Stimulated activated CD4-positive, alpha-beta T cell treated with anti-CD3 and anti-CD28 coated beads, Interleukin-2, amount 100 ng/mL, for 48 hours (primary cell): ENCODE measurements at regions not wholly inside any gene's neighbourhood (a gene's known extent, or its start where the extent isn't known, plus 50 kb on each side); places are given as distances from the start of the nearest gene placed in this dataset.
A peak's percentile ranks its signal among the peaks of the same experiment; 100 is the strongest.

Source experiments
- DNase-seq, 2 donors: peaks; one replicate each; pipeline ENCODE4 v3.0.0-alpha.2; 2020

DNA sequence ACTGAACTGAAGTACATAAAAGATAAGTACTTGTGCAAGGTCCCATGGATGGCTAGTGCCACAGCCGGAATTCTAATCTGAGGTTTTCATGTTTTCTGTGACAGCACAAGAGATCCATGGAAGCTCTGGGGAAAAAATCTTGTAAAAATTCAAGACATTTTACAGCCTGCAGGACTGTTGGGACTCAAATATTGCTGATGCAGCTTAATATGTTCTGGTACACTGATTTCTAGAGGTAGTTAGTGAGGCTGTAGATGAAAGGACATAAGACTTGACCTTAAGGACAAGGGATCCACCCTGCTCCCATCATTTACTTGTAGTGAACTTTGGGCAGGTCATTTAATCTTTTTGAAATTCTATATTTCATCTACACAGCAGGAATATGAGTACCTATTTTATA is 390.4 kb downstream of the TLE4 start:
- no peak for DNase-seq

DNA sequence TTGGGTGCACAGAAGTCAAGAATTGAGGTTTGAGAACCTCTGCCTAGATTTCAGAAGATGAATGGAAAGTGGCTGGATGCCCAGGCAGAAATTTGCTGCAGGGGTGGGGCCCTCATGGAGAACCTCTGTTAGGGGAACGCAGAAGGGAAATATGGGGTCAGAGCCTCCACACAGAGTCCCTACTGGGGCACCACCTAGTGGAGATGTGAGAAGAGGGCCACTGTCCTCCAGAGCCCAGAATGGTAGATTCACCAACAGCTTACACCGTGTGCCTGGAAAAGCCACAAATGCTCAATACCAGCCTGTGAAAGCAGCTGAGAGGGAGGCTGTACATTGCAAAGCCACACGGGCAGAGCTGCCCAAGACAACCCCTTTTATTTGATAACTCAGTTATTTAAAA is 383.5 kb downstream of the TLE4 start:
- DNase-seq: peak in 1 of 2 donors; percentile 2

DNA sequence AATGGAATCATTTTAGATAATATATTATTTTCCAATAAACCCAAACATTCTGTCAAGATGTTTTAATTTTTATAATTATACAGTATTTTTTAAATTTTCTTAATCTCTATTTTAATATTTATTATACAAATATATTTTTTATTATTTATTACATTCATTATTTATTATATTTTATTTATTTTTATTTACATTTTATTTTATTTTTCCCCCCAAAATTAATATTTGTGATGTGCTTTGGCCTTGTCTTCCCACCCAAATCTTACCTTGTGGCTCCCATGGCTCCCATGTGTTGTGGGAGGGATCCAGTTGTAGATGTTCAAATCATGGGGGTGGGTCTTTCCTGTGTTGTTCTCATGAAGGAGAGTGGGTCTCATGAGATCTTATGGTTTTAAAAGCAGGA is 382.1 kb downstream of the TLE4 start:
- DNase-seq: no peak

DNA sequence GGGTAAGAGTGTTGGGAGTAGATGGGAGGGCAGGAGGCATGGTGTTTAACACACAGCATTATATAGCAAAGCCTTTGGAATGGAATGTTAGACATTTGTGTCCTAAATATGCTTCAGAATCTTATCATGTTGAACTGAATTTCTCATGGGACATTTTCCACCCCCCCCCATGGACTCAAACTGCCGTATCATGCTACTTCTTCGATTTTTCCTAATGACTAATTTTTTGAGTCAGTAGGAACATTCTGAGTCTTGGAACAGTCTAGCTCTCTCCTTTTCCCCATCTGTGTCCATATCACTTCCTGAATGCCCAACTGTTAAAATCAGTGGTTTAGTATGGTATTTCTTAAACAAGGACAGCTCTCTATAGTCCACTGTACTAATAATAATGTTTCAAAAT is 380.6 kb downstream of the TLE4 start:
- no peak for DNase-seq

DNA sequence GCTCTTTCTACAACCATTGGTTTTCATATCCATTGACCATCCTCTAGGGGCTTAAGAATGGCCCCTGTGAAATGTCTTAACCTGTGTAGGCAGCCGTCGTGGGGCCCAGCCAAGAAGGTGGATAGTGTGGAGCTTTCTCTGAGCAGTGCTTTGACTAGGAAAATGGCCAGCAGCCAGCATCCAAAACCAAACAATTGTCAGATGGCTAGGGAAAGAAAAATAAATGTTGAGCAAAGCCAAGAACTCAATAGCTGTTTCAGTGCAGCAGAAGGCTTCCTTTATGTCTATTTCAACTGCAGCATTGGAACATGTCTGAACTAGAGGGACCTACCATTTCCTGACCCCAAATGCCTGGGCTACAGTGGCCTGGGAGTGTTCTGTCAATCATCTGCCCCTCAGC is 374.9 kb downstream of the TLE4 start:
- DNase-seq: no peak

DNA sequence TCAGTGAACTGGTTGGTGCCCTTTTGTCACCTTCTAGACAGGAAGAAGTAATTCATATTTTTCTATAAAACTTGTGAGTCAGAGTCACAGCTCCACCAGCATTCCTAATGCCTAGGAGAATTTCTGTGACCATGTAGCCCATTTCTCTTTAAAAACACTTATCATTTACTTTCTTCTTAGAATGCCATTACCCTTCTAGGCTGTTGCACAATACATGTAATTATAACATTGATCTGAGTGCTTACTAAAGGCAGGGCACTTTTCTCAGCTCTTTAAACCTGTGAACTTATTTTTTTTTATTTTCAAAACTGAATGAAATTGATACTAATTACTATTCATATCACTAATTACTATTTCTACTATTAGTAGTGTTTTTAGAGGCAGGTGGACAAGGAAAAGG is 373.7 kb downstream of the TLE4 start:
- DNase-seq: no peak

DNA sequence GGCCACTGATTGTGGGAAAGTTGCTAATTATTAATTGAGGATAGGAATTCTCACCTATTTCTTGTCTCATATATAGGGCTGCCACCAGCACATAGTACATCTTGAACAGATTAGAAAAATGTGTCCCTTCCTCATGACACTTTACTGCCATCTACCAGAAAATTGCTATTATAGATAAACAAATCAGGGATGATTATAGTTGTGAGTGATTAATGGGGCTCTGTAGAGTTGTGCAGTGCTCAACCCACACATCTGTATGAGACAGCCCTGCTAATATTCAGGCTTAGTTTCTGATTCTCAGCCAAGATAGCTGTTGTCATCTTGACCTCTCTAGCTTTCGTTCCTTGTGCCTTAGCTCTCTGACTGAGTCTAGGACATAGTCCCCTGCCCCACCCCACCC is 373.3 kb downstream of the TLE4 start:
- no peak for DNase-seq

DNA sequence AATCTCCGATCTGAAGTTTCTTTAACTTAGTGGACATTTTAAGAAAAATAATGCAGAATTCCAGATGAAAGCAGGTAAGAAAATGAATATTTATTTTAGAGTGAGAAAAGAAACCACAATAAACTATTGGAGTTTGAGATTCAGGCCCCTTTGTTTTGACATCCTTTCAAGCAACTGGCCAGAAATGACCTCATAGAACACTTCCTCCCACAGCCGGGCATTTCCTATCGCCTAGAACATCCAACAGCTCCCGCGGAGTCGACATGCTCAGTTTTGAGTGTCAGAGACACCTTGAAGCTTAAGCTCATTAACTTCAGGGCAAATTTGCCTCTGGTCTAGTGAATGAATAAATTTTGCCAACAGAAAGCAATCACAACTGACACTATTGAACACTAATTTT is 369.2 kb downstream of the TLE4 start:
- DNase-seq: no peak

DNA sequence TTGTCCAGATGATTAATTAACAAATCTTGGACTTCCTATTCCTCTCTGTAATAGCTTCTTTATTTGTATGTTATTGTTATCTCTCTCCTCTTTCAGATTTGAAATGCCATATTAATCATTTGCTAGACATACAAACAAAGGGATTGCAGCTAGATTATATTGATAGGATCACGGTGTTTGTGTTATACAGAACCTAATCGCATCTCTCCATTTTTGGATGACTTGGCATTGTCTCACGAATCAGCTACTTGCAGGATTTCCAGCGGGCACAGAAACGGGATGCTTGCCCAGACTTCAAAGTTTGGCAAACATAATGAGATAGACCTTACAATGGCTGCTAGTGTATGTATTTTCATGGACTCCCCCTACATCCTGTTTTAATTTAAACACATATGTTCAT is 368.1 kb downstream of the TLE4 start:
- no peak for DNase-seq

DNA sequence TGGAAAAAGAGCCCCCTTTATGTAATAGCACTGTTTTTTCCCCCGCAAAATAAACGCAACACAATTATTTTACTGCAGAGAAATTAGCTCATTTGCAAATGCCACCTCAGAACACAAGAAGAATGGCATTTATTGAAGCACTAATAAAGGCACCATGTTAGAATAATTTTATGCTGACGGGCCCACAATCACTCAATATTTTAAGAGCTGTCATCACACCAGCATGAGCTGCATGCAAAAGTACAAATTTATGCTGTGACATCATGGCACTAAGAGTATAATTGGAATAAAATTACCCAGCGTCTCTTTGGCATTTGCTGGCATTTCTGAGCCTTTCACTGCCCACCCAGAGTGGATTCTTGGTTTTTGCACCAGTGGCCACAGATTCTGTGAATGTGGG is 364.6 kb downstream of the TLE4 start:
- no peak for DNase-seq

DNA sequence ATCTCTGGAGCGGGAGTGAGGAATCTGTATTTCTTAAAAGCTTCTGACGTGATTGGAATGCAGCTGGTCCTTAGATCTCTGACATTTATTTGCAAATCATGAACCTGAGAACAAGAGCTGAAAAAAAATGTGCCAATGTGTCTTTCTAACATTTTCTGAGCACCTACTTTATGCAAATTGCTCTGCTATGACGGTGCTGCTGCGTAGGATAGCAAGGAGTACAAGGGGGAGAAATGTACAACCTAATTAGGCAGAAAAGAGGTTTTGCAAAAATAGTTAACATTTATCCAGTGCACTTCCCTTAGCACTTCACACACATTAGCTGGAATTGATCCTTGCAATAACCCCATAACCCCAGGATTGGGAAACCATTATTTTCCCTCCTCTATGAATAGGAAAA is 357.5 kb downstream of the TLE4 start:
- no peak for DNase-seq

DNA sequence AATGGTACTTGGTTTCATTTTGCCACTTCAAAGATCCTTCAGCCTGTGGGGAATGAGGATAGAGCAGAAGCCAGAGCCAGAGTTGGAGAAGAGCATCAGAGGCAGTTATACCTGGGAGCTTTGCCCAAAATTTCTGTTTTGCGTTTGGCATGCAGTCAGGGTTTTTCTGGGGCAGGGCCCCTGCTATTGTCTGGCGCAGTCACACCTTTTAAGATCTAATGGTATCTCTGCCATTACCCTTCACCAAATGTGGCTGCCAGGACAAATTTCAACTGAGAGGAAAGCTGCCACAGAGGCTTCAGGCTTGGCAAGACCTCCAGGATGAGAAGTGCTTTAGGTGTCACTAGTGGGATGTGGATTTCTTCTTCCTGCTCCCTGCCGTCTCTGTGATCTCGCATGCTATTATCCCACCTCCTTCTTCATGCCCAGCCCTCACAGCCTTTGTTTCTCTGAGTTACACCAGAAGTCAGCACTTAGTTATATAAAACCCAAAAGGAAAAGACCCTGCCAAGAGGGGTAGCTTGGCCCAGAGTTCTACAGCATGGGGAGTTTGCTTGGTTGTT is 357.0 kb downstream of the TLE4 start:
- no peak for DNase-seq

DNA sequence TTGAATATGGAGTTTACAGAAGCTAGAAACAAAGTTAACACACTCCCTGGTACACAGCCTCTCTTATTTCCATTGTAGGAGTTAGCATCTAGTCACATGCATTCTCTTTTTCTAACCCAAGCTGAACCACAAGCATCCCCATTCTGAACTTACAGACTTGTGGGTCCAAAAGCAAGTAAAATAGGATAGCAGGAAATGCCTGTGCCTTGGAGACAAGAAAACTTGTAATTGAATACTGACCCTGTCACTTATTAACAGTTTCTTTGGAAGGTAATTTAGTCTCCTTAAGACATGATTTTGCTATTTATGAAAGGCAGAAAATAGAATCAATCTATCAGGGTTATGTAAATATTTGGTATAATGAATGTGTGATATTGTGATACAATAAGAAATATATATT is 353.6 kb downstream of the TLE4 start:
- no peak for DNase-seq

DNA sequence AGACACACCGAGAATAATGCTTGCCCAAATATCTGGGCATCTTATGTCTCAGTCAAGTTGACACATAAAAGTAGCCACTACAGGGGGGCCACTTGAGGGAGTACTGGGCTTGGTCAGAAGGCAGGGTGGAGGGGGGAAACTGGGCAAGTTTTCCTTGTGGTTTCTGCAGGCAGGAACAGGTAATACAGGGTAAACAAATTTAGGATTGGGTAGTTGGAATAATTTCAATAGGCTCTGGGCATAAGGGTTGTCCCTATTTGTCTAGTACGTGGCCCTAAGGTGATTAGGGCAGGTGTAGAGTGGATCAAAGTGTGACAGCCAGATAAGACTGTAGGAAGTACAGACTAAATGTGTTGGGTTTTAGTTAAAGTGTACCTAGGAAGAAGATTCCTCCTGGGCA is 353.1 kb downstream of the TLE4 start:
- no peak for DNase-seq

DNA sequence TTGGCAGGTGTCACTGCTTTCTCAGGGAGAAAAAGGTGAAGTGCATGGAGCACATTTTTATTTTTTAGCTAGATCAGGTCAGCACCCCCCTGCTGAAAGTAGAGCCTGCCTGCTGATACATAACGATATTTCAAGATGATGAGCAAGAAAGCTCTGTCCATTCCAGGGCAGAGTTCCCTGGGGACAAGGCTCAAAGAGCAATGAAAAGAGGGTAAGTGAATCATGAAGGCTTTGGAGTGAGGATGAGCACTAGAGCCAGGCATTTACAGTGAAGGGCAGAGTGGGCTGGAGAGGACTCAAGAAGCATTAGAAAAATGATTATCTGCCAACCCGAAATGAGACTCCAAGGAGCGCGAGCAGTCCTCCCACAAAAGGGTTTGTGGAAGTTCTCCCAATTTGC is 345.7 kb downstream of the TLE4 start:
- DNase-seq: no peak

DNA sequence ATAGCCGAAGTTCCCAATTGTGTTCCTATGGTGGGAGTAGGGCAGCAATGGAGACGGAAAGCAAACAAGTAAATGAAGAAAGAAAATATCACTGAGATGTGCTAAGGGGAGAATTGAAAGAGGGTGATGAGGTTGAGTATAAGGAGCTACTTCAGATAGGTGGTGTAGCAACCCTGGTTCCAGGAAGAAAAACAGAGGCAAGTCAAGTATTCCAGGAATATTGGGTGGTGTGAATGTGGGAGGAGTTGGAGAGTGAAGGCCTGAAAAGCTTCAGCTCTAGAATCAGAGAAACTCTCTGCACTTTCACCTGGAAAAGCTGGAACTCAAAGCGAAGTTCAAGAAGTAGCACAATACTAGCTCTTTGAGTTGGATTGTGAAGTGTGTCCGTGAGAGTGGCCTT is 342.1 kb downstream of the TLE4 start:
- DNase-seq: no peak

DNA sequence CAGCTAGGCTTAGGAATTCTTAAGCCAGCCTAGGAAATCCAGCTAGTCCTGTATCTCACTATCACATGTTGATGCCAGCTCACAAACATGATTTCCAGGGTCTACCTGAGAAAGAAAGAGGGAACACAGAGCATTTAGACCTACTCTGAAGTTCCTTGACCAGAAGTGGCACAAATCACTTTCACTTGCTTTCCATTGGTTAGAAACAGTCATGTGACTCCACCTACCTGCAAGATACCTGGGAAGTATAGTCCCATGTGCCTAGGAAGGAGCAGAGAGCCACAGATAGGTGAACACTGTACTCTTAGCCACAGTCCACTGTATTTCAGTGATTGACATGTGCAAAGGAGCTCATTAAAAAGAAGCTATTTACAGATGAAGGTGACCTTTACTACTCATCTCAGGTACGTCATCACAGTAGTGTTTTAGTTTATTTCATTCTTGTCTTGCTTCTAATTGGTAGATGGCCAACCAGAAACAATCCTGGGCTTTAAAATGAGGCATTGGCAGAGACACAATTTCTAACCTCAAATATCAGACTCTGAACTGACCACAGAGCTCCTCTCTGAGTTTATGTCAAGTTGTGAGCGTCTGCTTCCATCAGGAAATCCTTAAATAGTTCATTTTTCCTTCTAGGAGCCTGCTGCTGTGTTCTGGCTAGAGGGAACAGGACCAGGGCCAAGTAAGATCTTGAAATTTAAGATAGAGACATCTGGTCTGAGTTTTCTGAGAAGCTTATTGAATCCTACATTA is 340.7 kb downstream of the TLE4 start:
- no peak for DNase-seq

DNA sequence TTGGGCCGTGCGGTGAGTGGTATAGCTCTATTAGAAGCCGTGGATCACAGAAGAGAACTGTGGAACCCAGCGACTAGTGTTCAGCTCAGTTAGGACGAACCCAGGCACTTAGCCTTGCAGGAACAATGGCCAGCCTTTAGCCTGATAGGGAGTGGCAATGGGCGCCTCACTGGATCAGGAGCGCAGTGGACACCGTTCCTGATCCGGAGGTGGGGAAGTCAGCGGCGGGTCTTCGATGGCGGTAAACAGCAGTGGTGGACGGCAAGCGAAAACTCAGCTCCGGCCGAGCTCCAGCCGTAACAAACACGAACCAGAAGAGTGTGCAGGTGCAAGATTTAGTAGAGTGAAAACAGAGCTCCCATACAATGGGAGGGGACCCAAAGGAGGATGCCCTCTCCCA is 340.0 kb downstream of the TLE4 start:
- no peak for DNase-seq

DNA sequence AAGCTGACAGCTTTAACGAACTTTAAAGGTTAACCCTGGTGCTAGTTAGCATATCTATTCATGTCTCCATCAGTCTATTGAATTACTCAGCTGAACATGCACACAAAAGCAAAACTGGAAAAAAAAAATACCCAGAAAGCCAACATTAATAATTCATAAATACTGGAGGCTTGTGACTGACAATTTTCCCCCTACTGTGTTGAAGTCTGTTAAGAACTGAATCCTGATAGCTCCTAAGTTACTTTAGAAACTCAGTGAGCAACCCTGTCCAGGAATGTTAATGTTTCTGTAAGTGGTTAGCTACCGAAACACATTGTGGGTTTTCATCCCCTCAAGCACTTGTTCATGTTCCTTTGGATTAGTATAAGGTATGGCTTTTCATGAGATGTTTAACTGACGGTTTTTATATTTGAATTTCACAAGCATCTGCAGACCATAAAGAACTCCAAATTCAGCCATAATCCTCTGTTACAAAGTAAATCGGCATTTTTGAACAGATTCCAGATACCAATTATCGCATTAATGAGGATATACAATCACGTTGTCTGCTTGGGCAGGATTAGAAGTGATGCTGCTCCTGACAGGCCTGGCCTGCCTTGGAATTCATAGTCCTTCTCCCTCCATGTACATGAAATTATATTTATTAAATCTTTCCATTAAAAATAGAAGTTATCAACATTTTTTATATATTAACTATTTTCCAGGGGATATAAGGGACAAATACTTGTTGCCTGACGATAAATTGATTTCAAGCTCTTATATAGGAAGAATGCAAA is 331.2 kb downstream of the TLE4 start:
- DNase-seq: no peak

DNA sequence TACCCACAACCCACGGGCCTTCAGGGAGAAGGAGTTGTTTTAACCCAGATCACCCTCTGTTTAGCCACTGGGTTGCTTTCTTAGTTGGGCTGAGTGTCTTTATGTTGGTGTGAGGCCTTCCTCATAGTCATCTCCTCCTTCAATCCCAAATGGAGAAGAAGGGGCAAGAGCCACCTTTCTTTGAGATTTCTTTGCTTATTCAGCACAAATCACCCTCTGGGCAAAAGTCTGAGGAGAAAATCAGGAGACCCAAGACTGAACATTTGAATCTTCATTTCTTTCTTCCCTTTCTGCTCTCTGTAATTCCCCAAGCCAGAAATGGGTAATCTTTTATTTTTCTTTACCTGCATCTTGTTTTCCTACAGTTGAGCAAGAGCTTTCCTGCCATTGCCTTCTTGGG is 329.0 kb downstream of the TLE4 start:
- DNase-seq: no peak

DNA sequence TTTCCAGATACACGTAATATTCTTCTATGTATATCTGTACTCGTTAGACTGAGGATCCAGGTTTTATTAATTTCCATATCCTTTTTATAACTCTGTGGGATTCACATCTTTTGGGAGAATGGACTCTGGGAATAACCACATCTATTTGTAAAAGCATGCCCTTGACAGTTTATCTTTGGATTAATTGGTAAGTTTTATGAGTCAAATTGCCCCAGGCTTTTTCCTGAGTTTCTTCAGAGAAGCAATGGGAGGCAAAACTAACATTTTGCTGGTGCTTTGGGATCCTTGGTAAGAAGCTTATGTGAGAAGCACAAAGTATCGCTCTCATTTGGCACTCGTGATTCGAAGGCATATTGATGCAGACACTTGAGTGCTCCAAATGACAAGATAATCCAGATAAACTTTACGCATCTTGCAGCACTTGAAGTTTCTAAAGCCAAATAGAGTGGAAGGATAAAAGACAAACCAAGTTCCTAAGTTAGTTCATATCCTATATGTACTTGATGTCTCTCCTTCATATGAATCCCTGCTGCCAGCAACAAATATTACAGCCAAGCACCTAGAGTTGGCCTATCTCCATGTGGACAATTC is 324.7 kb downstream of the TLE4 start:
- DNase-seq: no peak

DNA sequence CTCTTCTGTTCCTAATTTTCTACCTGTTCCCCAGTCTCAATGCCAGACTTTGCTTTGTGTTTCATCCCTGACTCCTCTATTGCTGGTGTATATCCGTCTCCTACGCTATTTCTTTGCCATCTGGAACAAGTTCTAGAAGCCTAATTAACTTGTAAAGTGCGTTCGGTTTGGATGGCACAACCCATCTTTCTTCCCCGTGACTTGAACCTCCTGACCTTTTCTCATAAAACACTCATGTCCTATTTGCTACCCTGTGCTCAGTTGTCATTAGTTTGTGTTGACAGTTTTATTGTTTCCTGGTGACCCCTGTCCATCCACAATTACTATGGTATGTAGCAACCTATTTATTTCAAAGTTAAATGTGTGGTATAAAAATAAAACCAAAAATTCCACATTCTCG is 323.5 kb downstream of the TLE4 start:
- no peak for DNase-seq

DNA sequence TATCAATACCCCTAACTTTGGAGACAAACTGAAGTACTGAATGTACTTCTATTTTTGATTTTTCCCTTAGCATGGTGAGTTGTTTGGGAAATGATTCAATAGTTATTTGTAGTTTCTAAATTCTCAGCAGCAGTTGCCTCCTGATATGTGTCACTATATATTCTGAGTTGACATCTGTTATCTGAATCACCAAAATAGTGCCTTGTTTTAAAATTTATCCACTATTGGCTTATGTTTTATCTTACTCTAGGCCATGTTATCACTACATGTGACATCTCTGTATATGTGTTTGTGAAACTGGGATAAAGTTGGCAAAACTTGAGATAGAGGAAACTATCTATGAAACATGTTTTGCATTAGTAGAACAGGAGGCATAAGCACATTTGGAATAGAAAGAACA is 317.6 kb downstream of the TLE4 start:
- DNase-seq: no peak
